ENCODE measurements at regions not wholly inside any gene's neighbourhood (a gene's known extent, or its start where the extent isn't known, plus 50 kb on each side); places are given as distances from the start of the nearest gene placed in this dataset.

- FAIRE-seq (no peak), DNase-seq (ENCODE audit: insufficient read length) (no peak)
- TF ChIP-seq TAF1 (IDR thresholded peaks at IDR 0.05; ENCODE audit: borderline replicate concordance, low read depth, low read length) (no peak), POLR2AphosphoS5 (IDR thresholded peaks at IDR 0.05; ENCODE audit: low read depth, low read length) (no peak), POLR2A (IDR thresholded peaks at IDR 0.05; ENCODE audit: low read depth, low read length) (no peak)
Measured at GRCh38 chr7:155893176-155893575, 80.9 kb upstream of the SHH start.

DNA sequence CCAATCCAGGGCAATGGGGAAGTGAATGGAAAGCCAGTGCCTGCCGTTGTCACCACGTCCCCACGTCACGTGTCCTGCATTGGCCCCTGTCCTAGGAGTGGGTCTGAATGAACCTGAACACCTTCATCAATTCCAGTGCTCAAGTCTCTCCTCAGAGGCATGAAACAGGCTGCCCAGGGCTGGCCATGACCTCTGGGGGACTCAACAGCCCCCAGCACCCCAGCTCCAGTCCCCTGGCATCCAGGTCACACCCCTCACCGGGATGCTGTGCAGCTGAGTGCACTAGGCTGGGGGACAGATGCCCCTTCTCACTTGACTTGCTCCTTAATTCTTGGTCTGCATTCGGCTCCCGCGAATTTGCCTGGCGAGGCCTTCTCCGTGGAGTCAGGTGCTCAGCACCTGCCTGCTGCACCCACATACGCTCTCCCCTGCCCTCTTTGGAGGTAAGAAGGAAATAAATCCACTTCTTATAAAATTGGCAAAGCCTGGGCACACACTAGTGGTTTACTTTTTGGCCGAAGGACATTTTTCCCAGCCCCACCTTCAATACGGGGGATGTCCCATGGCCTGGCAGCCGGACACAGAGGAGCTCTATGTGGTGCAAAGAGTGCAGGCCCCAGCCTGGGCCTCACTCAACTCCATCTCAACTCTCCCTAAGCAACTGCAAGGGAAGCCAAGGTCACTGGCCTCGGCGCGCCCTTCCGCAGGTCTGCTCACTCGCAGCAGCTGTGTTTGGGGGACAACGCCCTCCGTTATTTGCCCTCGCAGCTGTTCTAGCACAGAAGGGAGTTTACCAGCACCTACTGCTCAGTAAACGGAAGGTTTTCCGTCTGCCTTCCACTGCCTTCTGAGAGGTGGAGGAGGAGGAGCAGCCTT, 77.6 kb upstream of the SHH start:
- DNase-seq (ENCODE audit: insufficient read length) (no peak), FAIRE-seq (no peak)
- TF ChIP-seq POLR2AphosphoS5 (IDR thresholded peaks at IDR 0.05; ENCODE audit: low read depth, low read length) (no peak), POLR2A (IDR thresholded peaks at IDR 0.05; ENCODE audit: low read depth, low read length) (no peak), TAF1 (IDR thresholded peaks at IDR 0.05; ENCODE audit: borderline replicate concordance, low read depth, low read length) (no peak)

DNA sequence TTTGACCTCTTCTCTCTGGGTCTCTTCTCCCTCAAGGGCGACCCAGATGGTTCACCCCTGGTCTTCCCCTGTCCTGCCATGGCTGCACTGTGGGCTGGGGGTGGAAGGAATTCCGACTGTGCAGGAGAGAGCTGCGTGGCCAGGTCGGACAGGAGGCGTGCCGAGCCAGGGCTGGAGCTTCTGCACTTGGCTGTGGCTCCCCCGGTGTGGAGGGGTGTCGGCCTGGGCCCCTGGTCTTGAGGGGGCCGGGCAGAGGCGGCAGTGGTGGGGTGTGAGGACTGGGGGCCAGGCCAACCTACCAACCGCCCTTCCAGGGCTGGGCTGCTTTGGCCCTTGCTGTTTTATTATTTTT, 74.9 kb upstream of the SHH start:
- TF ChIP-seq POLR2A (IDR thresholded peaks at IDR 0.05; ENCODE audit: low read depth, low read length) (no peak), POLR2AphosphoS5 (IDR thresholded peaks at IDR 0.05; ENCODE audit: low read depth, low read length) (no peak), TAF1 (IDR thresholded peaks at IDR 0.05; ENCODE audit: borderline replicate concordance, low read depth, low read length) (no peak)
- DNase-seq (ENCODE audit: insufficient read length) (no peak), FAIRE-seq (no peak)

GRCh38 chr7:155886391-155887173, 74.3 kb upstream of the SHH start:
- TF ChIP-seq POLR2AphosphoS5 (IDR thresholded peaks at IDR 0.05; ENCODE audit: low read depth, low read length), result no peak
- TF ChIP-seq TAF1 (IDR thresholded peaks at IDR 0.05; ENCODE audit: borderline replicate concordance, low read depth, low read length), result no peak
- no peak for TF ChIP-seq POLR2A (IDR thresholded peaks at IDR 0.05; ENCODE audit: low read depth, low read length)
- DNase-seq (ENCODE audit: insufficient read length), result no peak
- no peak for FAIRE-seq

GRCh38 chr7:155885167-155886155, 73.2 kb upstream of the SHH start:
- TF ChIP-seq TAF1 (IDR thresholded peaks at IDR 0.05; ENCODE audit: borderline replicate concordance, low read depth, low read length) (no peak), POLR2A (IDR thresholded peaks at IDR 0.05; ENCODE audit: low read depth, low read length) (no peak), POLR2AphosphoS5 (IDR thresholded peaks at IDR 0.05; ENCODE audit: low read depth, low read length) (no peak)
- DNase-seq (ENCODE audit: insufficient read length), result no peak
- FAIRE-seq, result no peak

GRCh38 chr7:155884225-155885166, 72.2 kb upstream of the SHH start:
- DNase-seq (ENCODE audit: insufficient read length) (no peak), FAIRE-seq (no peak)
- TF ChIP-seq POLR2AphosphoS5 (IDR thresholded peaks at IDR 0.05; ENCODE audit: low read depth, low read length) (no peak), POLR2A (IDR thresholded peaks at IDR 0.05; ENCODE audit: low read depth, low read length) (no peak), TAF1 (IDR thresholded peaks at IDR 0.05; ENCODE audit: borderline replicate concordance, low read depth, low read length) (no peak)

DNA sequence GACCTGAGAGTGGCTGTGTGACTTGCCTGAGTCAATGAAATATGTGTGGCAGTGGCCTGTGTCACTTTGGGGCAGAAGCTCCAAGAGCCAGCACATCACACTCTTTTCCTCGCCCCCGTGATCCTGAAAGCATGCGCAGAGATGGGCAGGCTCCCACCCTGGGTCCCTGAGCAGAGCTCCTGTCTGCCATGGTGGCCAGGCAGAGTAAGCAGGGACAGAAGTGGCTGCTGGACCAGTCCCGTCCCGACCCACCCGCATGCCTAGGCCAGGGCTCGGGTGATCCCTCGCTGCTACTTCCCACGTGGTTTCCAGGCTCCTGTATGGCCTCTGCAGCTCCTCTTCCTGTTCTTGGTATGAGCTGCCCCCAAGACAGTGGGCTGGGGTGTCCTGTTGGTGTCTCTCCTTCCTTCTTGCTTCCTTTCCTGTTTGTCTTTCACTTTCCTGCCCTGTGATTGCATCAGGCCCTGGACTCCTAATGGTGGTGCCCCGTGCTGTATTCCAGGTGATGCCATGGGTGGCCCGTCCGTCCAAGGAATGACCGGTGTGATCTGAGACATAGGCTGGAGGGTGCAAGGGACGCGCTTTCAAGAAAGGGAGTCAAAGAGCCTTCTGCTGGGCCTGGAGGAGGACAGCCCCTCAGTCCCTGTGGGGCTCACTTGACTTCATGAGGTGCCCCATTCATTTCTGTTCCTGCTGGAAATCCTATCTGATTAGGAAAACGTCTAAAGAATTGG, 71.4 kb upstream of the SHH start:
- FAIRE-seq (no peak), DNase-seq (ENCODE audit: insufficient read length) (no peak)
- TF ChIP-seq POLR2A (IDR thresholded peaks at IDR 0.05; ENCODE audit: low read depth, low read length) (no peak), POLR2AphosphoS5 (IDR thresholded peaks at IDR 0.05; ENCODE audit: low read depth, low read length) (no peak), TAF1 (IDR thresholded peaks at IDR 0.05; ENCODE audit: borderline replicate concordance, low read depth, low read length) (no peak)

GRCh38 chr7:155882596-155882995, 70.3 kb upstream of the SHH start:
- TF ChIP-seq TAF1 (IDR thresholded peaks at IDR 0.05; ENCODE audit: borderline replicate concordance, low read depth, low read length) (no peak), POLR2A (IDR thresholded peaks at IDR 0.05; ENCODE audit: low read depth, low read length) (no peak), POLR2AphosphoS5 (IDR thresholded peaks at IDR 0.05; ENCODE audit: low read depth, low read length) (no peak)
- no peak for DNase-seq (ENCODE audit: insufficient read length)
- FAIRE-seq, result no peak

- no peak for FAIRE-seq
- TF ChIP-seq POLR2AphosphoS5 (IDR thresholded peaks at IDR 0.05; ENCODE audit: low read depth, low read length) (no peak), POLR2A (IDR thresholded peaks at IDR 0.05; ENCODE audit: low read depth, low read length) (no peak), TAF1 (IDR thresholded peaks at IDR 0.05; ENCODE audit: borderline replicate concordance, low read depth, low read length) (no peak)
- no peak for DNase-seq (ENCODE audit: insufficient read length)
Measured at GRCh38 chr7:155881471-155882350, 69.4 kb upstream of the SHH start.

Measured in GM12892 (cell line).